Activated CD4-positive, alpha-beta T cell treated with anti-CD3 and anti-CD28 coated beads, Interleukin-2, amount 50 U/mL, for 16 hours (primary cell): ENCODE measurements at regions not wholly inside any gene's neighbourhood (a gene's known extent, or its start where the extent isn't known, plus 50 kb on each side); places are given as distances from the start of the nearest gene placed in this dataset.

ENCODE experiments used
- DNase-seq: peaks from one replicate; pipeline ENCODE4 v3.0.0-alpha.2; 2020

GRCh38 chr6:43915208-43915869 lies 145.3 kb downstream of the VEGFA start:
- no peak for DNase-seq

- DNase-seq: no peak
Measured at GRCh38 chr6:43914272-43915147, 144.5 kb downstream of the VEGFA start.

DNA sequence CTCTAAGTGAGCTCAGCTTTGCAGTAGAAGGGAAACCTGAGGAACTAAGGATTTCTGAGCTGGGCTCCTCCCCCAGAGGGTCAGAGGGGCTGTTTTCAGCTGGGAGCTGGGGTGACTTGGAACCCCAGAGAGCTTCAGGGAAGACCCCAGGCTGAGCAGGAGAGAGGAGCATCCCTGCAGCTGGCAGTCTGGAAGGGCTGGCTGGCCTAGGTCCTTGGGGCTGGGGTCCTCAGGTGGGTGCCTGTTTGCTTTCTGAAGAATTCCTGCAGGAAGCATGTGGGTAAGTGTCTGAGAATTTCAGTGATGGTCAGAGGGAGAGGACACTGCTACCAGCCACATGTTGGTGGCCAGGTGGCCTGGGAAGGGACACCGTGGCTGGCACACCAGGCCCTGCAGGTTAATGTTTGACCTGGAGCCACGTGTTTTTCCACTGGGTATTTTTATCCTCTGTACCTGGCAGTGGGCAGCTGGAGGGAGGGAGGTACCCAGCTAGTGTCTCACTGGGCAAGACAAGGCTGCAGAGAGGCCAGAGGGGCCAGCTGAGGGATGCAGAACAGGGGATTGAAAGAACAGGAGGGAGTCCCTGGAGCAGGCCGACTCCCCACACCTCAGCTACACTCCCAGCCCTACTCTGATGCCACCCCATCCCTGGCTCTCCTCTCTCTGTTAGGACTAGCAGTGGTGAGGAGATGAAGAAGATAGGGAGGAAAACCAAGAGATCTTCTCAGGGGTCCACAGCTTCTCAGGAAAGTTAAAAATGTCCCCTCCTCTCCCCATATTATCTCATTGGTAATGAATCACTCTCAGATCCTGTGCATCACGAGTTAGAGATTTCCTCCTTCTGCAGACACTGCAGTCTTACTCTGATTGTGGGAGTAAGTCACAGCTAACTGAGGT lies 143.6 kb downstream of the VEGFA start:
- DNase-seq: no peak

- no peak for DNase-seq
Measured at GRCh38 chr6:43912598-43913371, 142.8 kb downstream of the VEGFA start.

DNA sequence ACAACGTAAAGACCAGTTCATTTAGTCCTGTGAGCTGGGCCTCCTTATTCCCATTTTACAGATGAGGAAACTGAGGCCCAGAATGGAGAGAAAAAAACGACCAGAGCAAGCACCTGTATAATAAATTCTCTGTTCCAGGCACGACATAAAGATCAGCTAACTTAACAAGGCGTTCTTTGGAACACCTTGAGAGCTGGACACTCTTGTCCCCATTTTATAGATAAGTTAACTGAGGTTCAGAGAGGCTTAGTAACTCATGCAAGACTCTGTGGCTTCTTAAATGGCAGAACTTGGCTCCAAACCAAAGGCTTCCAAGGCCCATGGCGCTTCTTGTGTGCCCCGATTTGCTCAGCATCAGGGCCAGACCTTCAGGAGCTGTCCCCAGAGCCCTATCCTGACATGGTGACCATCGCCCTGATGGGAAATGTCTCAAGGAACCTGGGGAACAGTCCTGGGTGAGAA lies 142.1 kb downstream of the VEGFA start:
- DNase-seq: no peak

DNA sequence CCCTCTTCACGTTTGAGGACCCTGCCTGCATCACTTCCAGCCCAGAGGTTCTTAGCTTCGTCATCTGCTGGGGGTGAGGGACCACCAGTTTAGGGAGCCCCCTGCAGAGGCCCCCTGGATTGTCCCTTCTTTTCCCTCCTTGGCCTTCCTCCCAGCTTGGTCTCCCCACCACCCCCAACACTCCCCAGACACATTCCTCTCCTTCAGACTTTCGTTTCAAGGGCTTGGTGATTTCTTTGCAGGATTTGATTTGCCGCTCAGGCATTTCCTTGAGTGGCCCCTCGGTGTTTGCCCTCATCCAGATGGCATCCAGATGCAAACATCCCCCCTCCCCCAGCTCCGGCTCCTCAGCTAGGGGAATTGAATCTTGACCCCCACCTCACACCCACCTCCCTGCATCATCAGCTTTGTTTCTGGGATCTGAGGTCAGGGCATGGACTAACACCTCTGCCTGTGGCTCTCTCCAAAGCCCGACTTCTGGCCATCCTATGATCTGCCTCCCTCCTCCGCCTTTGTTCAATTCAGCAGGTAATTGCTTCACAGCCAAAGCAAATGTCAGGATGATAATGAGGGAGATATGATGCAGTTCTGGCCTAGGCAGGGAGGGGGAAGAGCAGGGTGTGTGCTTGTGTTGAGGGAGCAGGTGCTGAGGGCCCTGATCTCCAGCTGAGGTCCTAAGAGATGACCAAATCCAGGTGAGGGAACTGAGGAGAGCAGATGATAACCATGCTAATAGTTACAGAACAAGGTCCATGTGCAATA lies 141.5 kb downstream of the VEGFA start:
- no peak for DNase-seq

DNA sequence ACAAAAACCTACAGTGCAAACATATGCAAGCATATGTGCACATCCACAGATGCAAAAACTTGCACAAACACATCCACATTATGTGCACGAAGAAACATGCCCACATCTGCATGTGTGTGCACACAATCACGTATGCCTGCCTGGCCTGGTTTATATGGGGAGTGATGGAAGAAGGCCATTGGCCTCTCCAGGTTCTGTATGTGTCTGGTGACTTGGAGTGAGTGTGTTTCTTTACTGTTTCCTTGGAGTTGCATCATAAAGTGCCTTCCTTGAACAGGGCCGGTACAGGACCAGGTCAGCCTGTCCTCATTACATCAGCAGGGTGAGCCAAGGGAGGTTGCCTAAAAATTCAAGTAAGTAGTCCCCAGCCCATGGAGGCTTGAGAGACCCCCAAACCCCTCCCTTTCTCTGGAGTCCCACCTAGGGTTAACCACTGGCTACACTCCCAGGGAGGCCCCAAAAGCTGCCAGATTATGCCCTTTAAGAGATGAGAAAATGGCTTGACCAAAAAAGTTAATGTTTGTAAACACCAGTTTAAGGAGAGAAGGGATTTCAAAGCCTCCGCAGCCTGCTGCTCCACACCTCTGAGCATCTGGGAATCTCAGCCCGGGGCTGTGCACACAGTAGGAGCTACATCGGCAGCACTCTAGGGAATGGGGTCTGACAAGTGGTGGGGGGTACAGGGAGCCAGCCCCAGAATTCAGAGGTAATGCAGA lies 140.8 kb downstream of the VEGFA start:
- no peak for DNase-seq

- DNase-seq: no peak
Measured at GRCh38 chr6:43910149-43910637, 140.2 kb downstream of the VEGFA start.

- no peak for DNase-seq
Measured at GRCh38 chr6:43909474-43910148, 139.6 kb downstream of the VEGFA start.

DNA sequence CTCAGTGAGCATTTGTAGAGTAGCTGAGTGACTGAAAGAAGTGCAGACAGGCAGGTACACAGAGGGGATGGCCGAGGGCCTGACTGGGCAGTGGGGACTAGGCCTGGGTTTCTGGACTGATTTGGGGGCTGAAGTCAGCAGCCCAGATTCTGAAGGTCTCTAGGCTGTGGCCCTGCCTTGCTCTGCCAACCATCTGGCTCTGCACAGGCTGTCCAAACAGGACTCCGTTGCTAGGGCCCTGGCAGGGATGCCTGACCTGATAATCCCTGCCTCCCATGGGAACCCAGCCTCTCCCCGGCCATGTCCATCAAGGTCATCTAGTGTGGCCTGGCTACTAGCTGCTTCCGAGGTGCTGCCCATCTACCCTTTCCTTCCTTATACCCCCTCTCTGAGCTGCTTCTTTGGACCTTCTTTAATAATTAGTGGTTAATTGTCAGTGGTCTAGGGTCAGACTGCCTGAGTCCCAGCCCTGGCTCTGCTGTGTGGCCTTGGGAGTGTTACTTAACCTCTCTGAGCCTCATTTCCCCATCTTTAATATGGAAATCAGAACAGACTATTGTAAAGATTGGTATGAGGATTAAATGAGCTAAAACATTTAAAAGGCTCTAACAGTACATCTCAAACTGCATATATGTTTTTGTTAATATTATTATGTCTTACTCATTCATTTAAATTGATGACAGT lies 137.9 kb downstream of the VEGFA start:
- DNase-seq: no peak

DNA sequence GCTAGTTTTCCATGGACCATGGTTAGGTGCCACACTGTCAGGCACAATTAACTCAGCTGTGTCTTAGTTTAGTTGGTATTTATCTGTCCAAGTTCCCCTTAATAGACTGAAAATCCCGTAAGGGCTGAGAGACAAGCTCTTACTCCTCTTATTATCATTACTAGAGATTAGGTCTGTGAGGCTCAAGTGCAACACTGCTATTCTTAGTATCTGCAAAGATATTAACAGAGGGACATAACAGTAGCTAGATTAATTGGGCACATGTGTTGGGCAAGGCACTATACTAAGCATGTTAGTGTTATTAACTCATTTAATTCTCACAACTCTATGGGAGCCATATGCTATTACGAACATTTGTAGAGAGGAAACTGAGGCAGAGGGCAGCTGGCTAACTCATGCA lies 137.3 kb downstream of the VEGFA start:
- no peak for DNase-seq

GRCh38 chr6:43904311-43905123 lies 134.5 kb downstream of the VEGFA start:
- DNase-seq: no peak

DNA sequence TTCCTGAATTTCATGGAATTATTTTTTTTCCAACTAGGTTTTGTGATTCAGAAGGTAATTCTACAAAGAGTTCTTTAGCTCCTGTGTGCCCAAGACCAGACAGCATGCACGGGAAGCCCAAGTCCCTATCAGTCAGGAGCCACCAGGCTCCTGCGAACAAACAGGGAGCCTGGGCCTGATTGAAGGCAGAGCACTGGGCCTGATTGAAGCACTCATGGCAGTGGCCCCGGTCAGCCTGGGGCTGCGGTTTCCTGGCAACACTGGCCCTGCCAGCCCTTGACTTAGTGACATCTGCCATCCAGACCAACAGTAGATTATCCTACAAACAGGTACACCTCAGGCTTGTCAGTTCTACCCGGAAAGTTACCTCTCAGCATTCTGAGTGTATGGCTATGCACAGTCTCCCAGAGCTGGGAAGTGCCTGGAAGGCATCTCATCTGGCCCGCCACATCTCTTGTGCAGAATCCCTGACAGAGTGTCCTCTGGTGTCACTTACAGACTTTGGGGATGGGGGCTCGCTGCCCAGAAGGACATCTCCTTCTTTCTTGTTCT lies 133.8 kb downstream of the VEGFA start:
- DNase-seq: no peak

DNA sequence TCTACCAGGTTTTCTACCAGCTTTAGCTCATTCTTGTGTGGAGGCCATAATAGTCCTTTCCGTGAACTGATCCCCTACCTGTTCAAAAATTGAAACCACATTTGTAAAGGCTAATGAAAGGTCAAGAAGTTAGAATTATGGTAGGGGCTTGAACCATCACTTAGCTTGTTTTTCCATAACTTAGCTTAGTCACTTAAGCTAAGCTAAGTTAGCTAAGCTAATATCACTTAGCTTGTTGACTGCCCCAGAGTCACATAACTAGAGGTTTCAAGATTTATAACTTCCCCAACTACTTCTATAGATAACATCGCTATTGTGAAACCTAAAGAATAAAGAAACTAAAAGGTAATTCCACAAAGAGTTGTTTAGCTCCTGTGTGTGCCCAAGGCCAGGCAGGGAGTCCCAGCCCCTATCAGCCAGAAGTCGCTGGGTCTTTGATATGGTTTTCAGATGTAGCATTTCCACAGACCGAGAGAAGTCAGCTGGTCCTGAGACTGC lies 131.8 kb downstream of the VEGFA start:
- DNase-seq: no peak

DNA sequence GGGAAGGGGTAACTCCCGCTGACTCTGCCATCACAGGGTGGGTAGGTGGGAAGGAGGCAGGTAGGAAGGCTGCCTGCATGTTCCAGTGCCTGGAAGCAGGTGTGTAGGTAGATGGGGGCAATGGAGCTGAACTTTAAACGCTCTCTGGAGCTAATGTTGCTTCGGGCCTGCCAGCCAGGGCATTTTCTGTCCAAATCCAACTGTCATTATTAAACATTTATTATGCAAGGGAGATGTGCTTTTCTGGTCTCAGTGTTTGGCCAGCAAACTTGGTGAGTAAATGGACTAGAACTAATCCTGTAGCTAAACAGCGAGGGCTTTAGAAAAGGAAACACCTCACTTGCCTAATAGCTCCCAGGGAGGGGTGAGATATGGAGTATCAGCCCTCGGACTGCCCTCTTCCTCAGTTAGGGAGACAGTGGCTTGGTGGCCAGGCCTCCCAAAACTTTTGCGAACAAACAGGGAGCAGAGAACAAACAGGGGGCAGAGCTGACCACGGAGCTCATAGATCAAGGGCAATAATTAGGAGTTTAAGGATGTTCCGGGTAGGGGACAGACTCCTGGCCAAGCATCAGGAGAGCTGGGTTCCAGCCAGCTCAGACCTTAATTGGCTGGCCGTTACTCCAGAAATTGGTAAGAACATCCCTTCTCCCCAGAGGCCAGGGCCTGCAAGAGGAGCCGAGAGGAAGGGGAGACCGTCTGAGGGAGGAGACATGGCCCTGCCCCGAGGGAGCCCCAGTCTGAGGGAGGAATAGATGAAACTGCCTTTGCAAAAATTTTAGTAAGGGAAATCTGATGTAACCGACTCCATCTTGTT lies 131.1 kb downstream of the VEGFA start:
- no peak for DNase-seq

- no peak for DNase-seq
Measured at GRCh38 chr6:43900560-43900915, 130.5 kb downstream of the VEGFA start.

- DNase-seq: no peak
Measured at GRCh38 chr6:43899830-43900229, 129.8 kb downstream of the VEGFA start.
